Osteocyte (in vitro differentiated cells): ENCODE measurements at regions not wholly inside any gene's neighbourhood (a gene's known extent, or its start where the extent isn't known, plus 50 kb on each side); places are given as distances from the start of the nearest gene placed in this dataset.

Experiments
- DNase-seq: peaks from one replicate; pipeline ENCODE4 v3.0.0; 2021; ENCODE audit warnings: mixed read lengths; ENCODE audit not compliant: unreplicated experiment; ENCODE audit errors: extremely low spot score
- H3K27ac Mint-ChIP-seq: one replicate; pipeline ENCODE4 v1.8.0; 2021; ENCODE audit warnings: mild to moderate bottlenecking, mixed read lengths; ENCODE audit not compliant: unreplicated experiment
- H3K27me3 Mint-ChIP-seq: one replicate; pipeline ENCODE4 v1.8.0; 2021; ENCODE audit warnings: mixed read lengths; ENCODE audit not compliant: unreplicated experiment
- H3K36me3 Mint-ChIP-seq: one replicate; pipeline ENCODE4 v1.8.0; 2021; ENCODE audit warnings: mixed read lengths; ENCODE audit not compliant: unreplicated experiment
- H3K4me1 Mint-ChIP-seq: one replicate; pipeline ENCODE4 v1.8.0; 2021; ENCODE audit warnings: mixed read lengths; ENCODE audit not compliant: unreplicated experiment
- H3K4me3 Mint-ChIP-seq: one replicate; pipeline ENCODE4 v1.8.0; 2021; ENCODE audit warnings: mild to moderate bottlenecking, moderate library complexity, mixed read lengths; ENCODE audit not compliant: unreplicated experiment
- H3K9me3 Mint-ChIP-seq: one replicate; pipeline ENCODE4 v1.8.0; 2021; ENCODE audit warnings: mixed read lengths; ENCODE audit not compliant: unreplicated experiment
- CTCF ChIP-seq: fragments of 200-600 bp; sonication (generic); IDR thresholded peaks from 2 replicates; pipeline ENCODE4 v1.5.0; 2021; ENCODE audit warnings: antibody characterized with exemption, mild to moderate bottlenecking, moderate library complexity

- no peak overlapping the region for H3K27ac Mint-ChIP-seq
- H3K9me3 Mint-ChIP-seq = peaks cover 17% of the 10 kb centered on the region
- peaks cover 4% of the 10 kb centered on the region for H3K36me3 Mint-ChIP-seq
- H3K4me1 Mint-ChIP-seq = peaks cover 1% of the 10 kb centered on the region
- TF ChIP-seq CTCF = no peak
- no peaks in the 10 kb centered on the region for H3K27me3 Mint-ChIP-seq
- no peak overlapping the region for H3K4me3 Mint-ChIP-seq
- DNase-seq = no peak
Observed at GRCh38 chr18:8974279-8974678, 128.2 kb upstream of the NDUFV2 start.

GRCh38 chr18:8974696-8975095, 127.8 kb upstream of the NDUFV2 start:
- Mint-ChIP-seq H3K9me3 (peaks cover 17% of the 10 kb centered on the region), H3K4me3 (no peak overlapping the region), H3K27ac (no peak overlapping the region), H3K36me3 (peaks cover 4% of the 10 kb centered on the region), H3K27me3 (no peaks in the 10 kb centered on the region), H3K4me1 (peaks cover 3% of the 10 kb centered on the region)
- TF ChIP-seq CTCF = no peak
- no peak for DNase-seq

GRCh38 chr18:8975624-8976023, 126.9 kb upstream of the NDUFV2 start:
- Mint-ChIP-seq H3K9me3 (peaks cover 17% of the 10 kb centered on the region), H3K4me1 (peaks cover 9% of the 10 kb centered on the region), H3K4me3 (no peak overlapping the region), H3K36me3 (peaks cover 4% of the 10 kb centered on the region), H3K27ac (no peak overlapping the region), H3K27me3 (no peaks in the 10 kb centered on the region)
- TF ChIP-seq CTCF = no peak
- no peak for DNase-seq

- H3K27me3 Mint-ChIP-seq = no peaks in the 10 kb centered on the region
Observed at GRCh38 chr18:8976606-8977005, 125.9 kb upstream of the NDUFV2 start.

GRCh38 chr18:8977166-8977565, 125.3 kb upstream of the NDUFV2 start:
- no peak for DNase-seq
- Mint-ChIP-seq H3K4me3 (no peak overlapping the region), H3K27me3 (no peaks in the 10 kb centered on the region), H3K36me3 (peaks cover 4% of the 10 kb centered on the region), H3K9me3 (peaks cover 17% of the 10 kb centered on the region), H3K27ac (no peak overlapping the region), H3K4me1 (peaks cover 22% of the 10 kb centered on the region)
- TF ChIP-seq CTCF = no peak

More at GRCh38 chr18:8976606-8977005, 125.9 kb upstream of the NDUFV2 start:
- no peak for TF ChIP-seq CTCF
- DNase-seq = no peak
- H3K4me3 Mint-ChIP-seq = no peak overlapping the region
- H3K4me1 Mint-ChIP-seq = peaks cover 18% of the 10 kb centered on the region
- no peak overlapping the region for H3K27ac Mint-ChIP-seq
- H3K9me3 Mint-ChIP-seq = peaks cover 17% of the 10 kb centered on the region
- peaks cover 4% of the 10 kb centered on the region for H3K36me3 Mint-ChIP-seq
